ENCODE measurements at regions not wholly inside any gene's neighbourhood (a gene's known extent, or its start where the extent isn't known, plus 50 kb on each side); places are given as distances from the start of the nearest gene placed in this dataset.

DNA sequence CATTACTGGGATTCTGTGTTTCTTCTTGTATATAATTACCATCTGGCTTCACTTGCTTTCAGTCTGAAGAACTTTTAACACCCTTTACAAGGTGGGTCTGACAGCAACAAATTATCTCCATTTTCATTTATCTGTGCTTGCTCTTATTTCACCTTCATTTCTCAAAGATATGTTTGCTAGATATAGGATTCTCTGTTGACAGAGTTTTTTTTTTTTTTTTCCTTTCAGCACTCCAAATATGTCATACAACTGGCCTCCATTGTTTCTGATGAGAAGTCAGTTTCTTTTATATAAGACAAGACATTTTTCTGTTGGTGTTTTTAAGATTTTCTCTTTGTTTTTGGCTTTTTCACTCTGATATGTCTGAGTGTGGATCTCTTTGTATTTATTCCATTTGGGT is 59.3 kb upstream of the TACR1 start:
- Histone ChIP-seq H3K27me3 (no peaks in the 10 kb centered on the region), H3K27ac (no peak overlapping the region), H3K9me3 (no peaks in the 10 kb centered on the region), H3K36me3 (ENCODE audit: low read depth, missing control alignments) (no peaks in the 10 kb centered on the region), H3K4me3 (no peak overlapping the region), H3K4me1 (no peaks in the 10 kb centered on the region)
- DNase-seq, result no peak
- intact Hi-C loops (cut with DNase I; ENCODE audit: low total_unique reads), result no loop called here
- TF ChIP-seq, protein P1, sequence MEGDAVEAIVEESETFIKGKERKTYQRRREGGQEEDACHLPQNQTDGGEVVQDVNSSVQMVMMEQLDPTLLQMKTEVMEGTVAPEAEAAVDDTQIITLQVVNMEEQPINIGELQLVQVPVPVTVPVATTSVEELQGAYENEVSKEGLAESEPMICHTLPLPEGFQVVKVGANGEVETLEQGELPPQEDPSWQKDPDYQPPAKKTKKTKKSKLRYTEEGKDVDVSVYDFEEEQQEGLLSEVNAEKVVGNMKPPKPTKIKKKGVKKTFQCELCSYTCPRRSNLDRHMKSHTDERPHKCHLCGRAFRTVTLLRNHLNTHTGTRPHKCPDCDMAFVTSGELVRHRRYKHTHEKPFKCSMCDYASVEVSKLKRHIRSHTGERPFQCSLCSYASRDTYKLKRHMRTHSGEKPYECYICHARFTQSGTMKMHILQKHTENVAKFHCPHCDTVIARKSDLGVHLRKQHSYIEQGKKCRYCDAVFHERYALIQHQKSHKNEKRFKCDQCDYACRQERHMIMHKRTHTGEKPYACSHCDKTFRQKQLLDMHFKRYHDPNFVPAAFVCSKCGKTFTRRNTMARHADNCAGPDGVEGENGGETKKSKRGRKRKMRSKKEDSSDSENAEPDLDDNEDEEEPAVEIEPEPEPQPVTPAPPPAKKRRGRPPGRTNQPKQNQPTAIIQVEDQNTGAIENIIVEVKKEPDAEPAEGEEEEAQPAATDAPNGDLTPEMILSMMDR (IDR thresholded peaks at IDR 0.05), result no peak
- no peak for TF ChIP-seq POLR2A (IDR thresholded peaks at IDR 0.05)

DNA sequence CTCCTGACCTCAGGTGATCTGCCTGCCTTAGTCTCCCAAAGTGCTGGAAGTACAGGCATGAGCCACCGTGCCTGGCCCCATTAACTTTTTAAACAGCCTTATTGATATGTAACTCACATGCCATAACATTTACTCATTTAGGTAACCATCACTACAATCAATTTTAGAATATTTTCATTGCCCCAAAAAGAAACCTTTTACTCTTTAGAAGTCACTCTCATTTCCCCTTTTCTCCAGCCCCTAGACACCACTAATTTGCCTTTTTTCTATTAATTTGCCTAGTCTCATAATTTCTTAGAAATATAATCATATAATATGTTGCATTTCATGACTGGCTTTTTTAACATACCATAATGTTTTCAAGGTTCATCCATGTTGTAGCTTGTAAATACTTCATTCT is 57.2 kb upstream of the TACR1 start:
- no peaks in the 10 kb centered on the region for H3K27me3 ChIP-seq
- no peak overlapping the region for H3K27ac ChIP-seq
- WGBS, 2 donors, result 78 to 100% methylated on average over 1 of the region's 1 CpG
- no peak for DNase-seq
- no peaks in the 10 kb centered on the region for H3K36me3 ChIP-seq (ENCODE audit: low read depth, missing control alignments)
- H3K4me3 ChIP-seq, result no peak overlapping the region
- no peaks in the 10 kb centered on the region for H3K9me3 ChIP-seq
- no peaks in the 10 kb centered on the region for H3K4me1 ChIP-seq
- TF ChIP-seq, protein P1 (IDR thresholded peaks at IDR 0.05), result no peak
- TF ChIP-seq POLR2A (IDR thresholded peaks at IDR 0.05), result no peak
- intact Hi-C loops (cut with DNase I; ENCODE audit: low total_unique reads), result no loop called here

DNA sequence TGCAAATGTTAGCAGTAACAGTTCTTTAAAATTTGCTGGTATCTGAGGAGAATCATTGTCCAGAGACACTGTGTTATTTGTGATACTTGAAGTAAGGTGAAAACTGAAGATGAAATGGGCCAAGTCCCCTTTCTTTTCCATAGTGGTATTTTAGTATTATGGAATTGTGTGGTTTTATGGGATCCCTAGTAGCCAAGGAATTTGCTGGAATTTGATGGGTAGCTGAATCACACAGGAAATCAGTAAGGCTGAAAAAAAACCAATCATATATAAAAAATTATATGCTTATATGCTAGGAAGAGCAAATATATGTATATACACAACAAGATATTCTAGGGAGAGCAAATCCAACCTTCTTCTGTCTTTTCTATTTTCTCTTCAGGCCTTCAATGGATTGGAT is 54.2 kb upstream of the TACR1 start:
- Histone ChIP-seq H3K36me3 (ENCODE audit: low read depth, missing control alignments) (no peaks in the 10 kb centered on the region), H3K4me3 (no peak overlapping the region), H3K27ac (no peak overlapping the region), H3K27me3 (no peaks in the 10 kb centered on the region), H3K4me1 (no peaks in the 10 kb centered on the region), H3K9me3 (no peaks in the 10 kb centered on the region)
- no peak for TF ChIP-seq POLR2A (IDR thresholded peaks at IDR 0.05)
- TF ChIP-seq, protein P1 (IDR thresholded peaks at IDR 0.05), result no peak
- intact Hi-C loops (cut with DNase I; ENCODE audit: low total_unique reads), result no loop called here
- no peak for DNase-seq

DNA sequence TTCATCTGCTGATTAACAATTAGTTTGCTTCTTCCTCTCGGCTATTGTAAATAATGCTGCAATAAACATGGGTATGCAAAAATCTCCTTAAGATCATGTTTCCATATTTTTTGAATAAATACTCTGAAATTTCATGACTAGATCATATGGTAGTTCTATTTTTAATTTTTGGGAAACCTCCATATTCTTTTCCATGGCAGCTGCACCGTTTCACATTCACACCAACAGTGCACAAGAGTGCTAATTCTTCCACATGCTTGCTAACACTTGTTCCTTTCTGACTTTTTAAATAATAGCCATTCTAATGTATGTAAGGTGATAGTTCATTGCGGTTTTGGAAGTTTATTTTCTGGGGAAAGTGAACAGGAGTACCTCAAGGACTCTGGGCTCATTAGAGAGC is 52.6 kb upstream of the TACR1 start:
- no peak for DNase-seq
- TF ChIP-seq, protein P1 (IDR thresholded peaks at IDR 0.05), result no peak
- TF ChIP-seq POLR2A (IDR thresholded peaks at IDR 0.05), result no peak
- H3K9me3 ChIP-seq, result no peaks in the 10 kb centered on the region
- H3K36me3 ChIP-seq (ENCODE audit: low read depth, missing control alignments), result no peaks in the 10 kb centered on the region
- no peak overlapping the region for H3K4me3 ChIP-seq
- intact Hi-C loops (cut with DNase I; ENCODE audit: low total_unique reads), result no loop called here
- no peaks in the 10 kb centered on the region for H3K4me1 ChIP-seq
- H3K27me3 ChIP-seq, result no peaks in the 10 kb centered on the region
- H3K27ac ChIP-seq, result no peak overlapping the region
- 54 to 60% methylated on average over 3 of the region's 3 CpGs for WGBS, 2 donors

Data from testis (tissue), 2 donors.